Endothelial cell of umbilical vein (primary cell): ENCODE measurements at regions not wholly inside any gene's neighbourhood (a gene's known extent, or its start where the extent isn't known, plus 50 kb on each side); places are given as distances from the start of the nearest gene placed in this dataset.

Experiments
- CTCF ChIP-seq, 2 donors: IDR thresholded peaks; 1 replicate in 1 of 2; 2 replicates in 1 of 2; pipeline ENCODE4 v1.5.1; 2011; ENCODE audit warnings: low read length in 2 of 2, mild to moderate bottlenecking in 2 of 2, moderate library complexity in 2 of 2, control low read depth in 1 of 2, inconsistent platforms in 1 of 2, low read depth in 1 of 2; ENCODE audit not compliant: insufficient read depth in 1 of 2; ENCODE audit errors: extremely low read depth in 1 of 2
- EZH2 ChIP-seq: IDR thresholded peaks from 2 replicates; pipeline ENCODE4 v1.6.1; 2012; ENCODE audit warnings: borderline replicate concordance, low read depth, mild to moderate bottlenecking, moderate library complexity, low read length, inconsistent platforms; ENCODE audit not compliant: severe bottlenecking
- GATA2 ChIP-seq: IDR thresholded peaks from 2 replicates; pipeline ENCODE4 v1.7.0; 2011; ENCODE audit warnings: low read depth, mild to moderate bottlenecking, moderate library complexity, mixed read lengths, low read length; ENCODE audit not compliant: insufficient read length, insufficient read depth
- JUN ChIP-seq: IDR thresholded peaks from 2 replicates; pipeline ENCODE4 v1.6.1; 2011; ENCODE audit warnings: borderline replicate concordance, low read depth; ENCODE audit not compliant: insufficient read length, insufficient read depth
- MYC ChIP-seq: IDR thresholded peaks from one replicate; pipeline ENCODE4 v1.6.1; 2011; ENCODE audit warnings: mild to moderate bottlenecking, low read depth, low read length
- POLR2A ChIP-seq: IDR thresholded peaks from 2 replicates; pipeline ENCODE4 v1.6.1; 2012; ENCODE audit warnings: low read depth, mild to moderate bottlenecking, control low read depth, low read length
- POLR2AphosphoS5 ChIP-seq: IDR thresholded peaks from 2 replicates; pipeline ENCODE4 v1.6.1; 2012; ENCODE audit warnings: low read depth, mild to moderate bottlenecking, control low read depth, low read length, moderate library complexity; ENCODE audit not compliant: insufficient read depth

GRCh38 chr3:160060409-160061027, 71.9 kb downstream of the IL12A start:
- TF ChIP-seq POLR2AphosphoS5 (no peak), CTCF (IDR thresholded peaks at IDR 0.05; ENCODE audit: extremely low read depth in 1 of 2, insufficient read depth in 1 of 2, low read depth in 1 of 2, low read length in 2 of 2) (no peak), POLR2A (no peak), JUN (no peak), EZH2 (no peak), MYC (no peak), GATA2 (no peak)
